Adrenal gland (tissue), 9 donors: ENCODE measurements at regions not wholly inside any gene's neighbourhood (a gene's known extent, or its start where the extent isn't known, plus 50 kb on each side); places are given as distances from the start of the nearest gene placed in this dataset.

ENCODE experiments used
- DNase-seq, 7 donors: peaks; one replicate each; pipeline ENCODE4 v3.0.0-alpha.2; 2019 to 2020
- H3K27ac ChIP-seq, 5 donors: fragments of 200-600 bp; sonication (generic) in 4 of 5; 1 replicate in 3 of 5; 2 replicates in 2 of 5; pipeline versions ENCODE4 v1.5.1 to v1.8.0; 2016 to 2020; ENCODE audit warnings: mild to moderate bottlenecking in 1 of 5
- H3K27me3 ChIP-seq: fragments of 200-600 bp; 2 replicates; pipeline ENCODE4 v1.8.0; 2021
- H3K36me3 ChIP-seq, 2 donors: fragments of 200-600 bp; replicated peaks in 1 of 2; 1 replicate in 1 of 2; 2 replicates in 1 of 2; pipeline versions ENCODE4 v1.5.1 to v1.8.0; 2018 to 2022
- H3K4me1 ChIP-seq, 2 donors: fragments of 200-600 bp; replicated peaks in 1 of 2; 1 replicate in 1 of 2; 2 replicates in 1 of 2; pipeline versions ENCODE4 v1.5.1 to v1.8.0; 2018 to 2021
- H3K4me3 ChIP-seq, 4 donors: fragments of 200-600 bp; sonication (generic) in 3 of 4; one replicate each; pipeline ENCODE4 v1.5.1; 2016 to 2018
- H3K9me3 ChIP-seq, 3 donors: fragments of 200-600 bp; sonication (generic) in 1 of 3; replicated peaks in 1 of 3; 1 replicate in 2 of 3; 2 replicates in 1 of 3; pipeline versions ENCODE4 v1.5.1 to v1.8.0; 2016 to 2021
- POLR2A ChIP-seq, 2 donors: fragments of 450-650 bp; IDR thresholded peaks; one replicate each; pipeline ENCODE4 v1.6.1; 2017; ENCODE audit warnings: antibody characterized with exemption in 2 of 2, mild to moderate bottlenecking in 2 of 2, moderate library complexity in 1 of 2
- whole genome bisulfite sequencing, 4 donors: extraction: QIAGEN DNeasy Blood & Tissue Kit in 2 of 4; methylation state at CpG; one replicate each; pipeline versions ENCODE4 v1.1.5 to v1.1.7; 2013 to 2017; 5-methylcytosine and 5-hydroxymethylcytosine counted together
- intact Hi-C, 2 donors: fragments of 100-400 bp; cut with DNase I; formaldehyde crosslinking; loops; one replicate each; pipeline versions ENCODE4 v1.14.1 to v1.15.0; 2022 to 2023
- TF ChIP-seq, protein P1 (sequence below), 6 experiments: fragments of 450-650 bp in 4 of 6; fragments of 200-600 bp in 2 of 6; sonication (generic) in 1 of 6; IDR thresholded peaks; 1 replicate in 5 of 6; 2 replicates in 1 of 6; pipeline versions ENCODE4 v1.5.1 to v1.8.0; 2016 to 2021; ENCODE audit warnings: antibody characterized with exemption in 6 of 6, mild to moderate bottlenecking in 2 of 6, moderate library complexity in 1 of 6
- donor health status: healthy with polysubstance abuse.
- donor health status: Bipolar disorder and iron deficiency.
- donor health status: DM: yes; HTN: yes; CAD: no.
- donor health status: DM: no; HTN: no; CAD: no.
- donor health status: DM: no; HTN: no; CAD: no.

DNA sequence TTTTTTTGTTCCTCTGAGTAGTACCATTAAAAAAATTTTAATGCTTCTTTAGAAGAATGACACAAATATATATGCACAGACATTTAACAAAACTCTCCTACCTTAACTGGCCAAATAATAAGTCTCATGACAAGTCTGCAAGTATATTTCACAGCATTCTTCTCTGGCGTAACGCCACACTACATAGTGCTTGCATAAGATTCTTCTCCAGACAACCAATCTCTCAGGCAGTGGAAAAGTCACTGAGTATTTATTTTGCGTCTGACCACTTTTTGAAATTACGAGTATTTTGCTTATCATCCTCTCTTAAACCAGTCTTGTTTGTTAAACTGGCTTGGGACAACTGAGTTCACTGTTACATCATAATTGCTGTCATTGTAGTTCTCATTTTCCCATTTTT is 749.2 kb downstream of the ADCYAP1 start:
- intact Hi-C loops, result no loop called here
- no peaks in the 10 kb centered on the region for H3K27me3 ChIP-seq
- 63 to 81% (median 69%) methylated on average over 4 of the region's 4 CpGs for WGBS, 4 donors
- H3K9me3 ChIP-seq, result no peaks in the 10 kb centered on the region
- TF ChIP-seq POLR2A (IDR thresholded peaks at IDR 0.05), result no peak
- TF ChIP-seq, protein P1, sequence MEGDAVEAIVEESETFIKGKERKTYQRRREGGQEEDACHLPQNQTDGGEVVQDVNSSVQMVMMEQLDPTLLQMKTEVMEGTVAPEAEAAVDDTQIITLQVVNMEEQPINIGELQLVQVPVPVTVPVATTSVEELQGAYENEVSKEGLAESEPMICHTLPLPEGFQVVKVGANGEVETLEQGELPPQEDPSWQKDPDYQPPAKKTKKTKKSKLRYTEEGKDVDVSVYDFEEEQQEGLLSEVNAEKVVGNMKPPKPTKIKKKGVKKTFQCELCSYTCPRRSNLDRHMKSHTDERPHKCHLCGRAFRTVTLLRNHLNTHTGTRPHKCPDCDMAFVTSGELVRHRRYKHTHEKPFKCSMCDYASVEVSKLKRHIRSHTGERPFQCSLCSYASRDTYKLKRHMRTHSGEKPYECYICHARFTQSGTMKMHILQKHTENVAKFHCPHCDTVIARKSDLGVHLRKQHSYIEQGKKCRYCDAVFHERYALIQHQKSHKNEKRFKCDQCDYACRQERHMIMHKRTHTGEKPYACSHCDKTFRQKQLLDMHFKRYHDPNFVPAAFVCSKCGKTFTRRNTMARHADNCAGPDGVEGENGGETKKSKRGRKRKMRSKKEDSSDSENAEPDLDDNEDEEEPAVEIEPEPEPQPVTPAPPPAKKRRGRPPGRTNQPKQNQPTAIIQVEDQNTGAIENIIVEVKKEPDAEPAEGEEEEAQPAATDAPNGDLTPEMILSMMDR (IDR thresholded peaks at IDR 0.05), result no peak
- H3K4me3 ChIP-seq, result no peak overlapping the region
- no peak overlapping the region for H3K27ac ChIP-seq
- DNase-seq, result no peak
- H3K4me1 ChIP-seq, result no peaks in the 10 kb centered on the region
- no peaks in the 10 kb centered on the region for H3K36me3 ChIP-seq

DNA sequence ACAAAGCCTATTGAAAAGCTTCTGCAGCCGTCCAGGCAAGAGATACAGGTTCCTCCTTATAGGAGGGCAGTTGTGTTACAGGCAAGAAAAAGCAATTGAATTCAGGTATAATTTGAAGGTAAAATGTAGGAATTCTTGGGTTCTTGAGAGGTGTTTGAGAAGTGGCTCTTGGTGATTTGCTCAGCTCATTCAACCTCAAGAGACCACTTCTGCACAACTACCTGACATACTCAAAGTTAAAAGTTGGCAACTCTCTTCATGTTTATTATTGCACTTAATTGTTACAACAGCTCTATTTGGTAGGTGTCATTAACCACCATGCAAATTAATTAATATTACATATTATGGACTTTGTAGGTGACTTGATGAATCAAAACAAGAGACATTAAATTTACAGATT is 753.2 kb downstream of the ADCYAP1 start:
- H3K27ac ChIP-seq, result no peak overlapping the region
- TF ChIP-seq, protein P1 (IDR thresholded peaks at IDR 0.05), result no peak
- no peak overlapping the region for H3K4me3 ChIP-seq
- H3K9me3 ChIP-seq, result no peaks in the 10 kb centered on the region
- intact Hi-C loops, result no loop called here
- no peaks in the 10 kb centered on the region for H3K36me3 ChIP-seq
- H3K27me3 ChIP-seq, result no peaks in the 10 kb centered on the region
- DNase-seq, result no peak
- H3K4me1 ChIP-seq, result no peaks in the 10 kb centered on the region
- 77 to 95% (median 87%) methylated on average over 1 of the region's 1 CpG for WGBS, 4 donors

DNA sequence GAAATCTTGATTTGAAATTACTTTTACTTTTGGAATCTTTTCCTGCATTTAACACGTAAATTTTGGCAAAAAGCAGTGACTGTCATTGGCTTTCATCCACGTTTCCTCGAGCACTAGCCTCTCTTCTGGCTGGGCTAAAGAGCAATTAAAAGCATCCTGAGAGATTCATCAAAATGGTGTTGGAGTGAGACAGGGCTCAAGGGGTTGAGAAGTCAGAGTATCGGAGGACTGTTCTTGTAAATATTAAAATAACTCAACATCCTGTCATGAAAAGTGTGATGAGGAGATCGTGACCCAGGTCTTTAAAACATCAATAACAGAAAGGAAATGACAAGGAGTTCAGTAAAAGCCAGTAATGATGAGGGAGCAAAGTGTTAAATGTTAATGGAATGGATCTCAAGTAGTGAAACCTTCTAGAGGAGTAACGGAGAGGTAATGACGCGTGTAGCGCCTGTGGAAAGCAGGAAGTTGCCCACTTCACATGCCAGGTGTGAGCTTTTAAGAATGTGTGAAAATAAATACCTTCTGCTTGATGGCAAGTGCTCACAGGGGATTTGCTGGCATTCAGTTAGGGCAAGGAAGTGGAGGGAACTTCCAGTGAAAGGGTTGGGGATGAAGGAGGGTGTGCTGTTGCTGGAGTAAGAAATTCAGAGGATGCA is 754.4 kb downstream of the ADCYAP1 start:
- H3K4me3 ChIP-seq, result no peak overlapping the region
- TF ChIP-seq, protein P1 (IDR thresholded peaks at IDR 0.05), result no peak
- TF ChIP-seq POLR2A (IDR thresholded peaks at IDR 0.05), result no peak
- H3K27ac ChIP-seq, result no peak overlapping the region
- DNase-seq, result no peak
- no peaks in the 10 kb centered on the region for H3K27me3 ChIP-seq
- no peaks in the 10 kb centered on the region for H3K36me3 ChIP-seq
- no peaks in the 10 kb centered on the region for H3K9me3 ChIP-seq
- no peaks in the 10 kb centered on the region for H3K4me1 ChIP-seq
- 35 to 48% (median 37%) methylated on average over 9 of the region's 9 CpGs for WGBS, 4 donors
- intact Hi-C loops, result no loop called here

DNA sequence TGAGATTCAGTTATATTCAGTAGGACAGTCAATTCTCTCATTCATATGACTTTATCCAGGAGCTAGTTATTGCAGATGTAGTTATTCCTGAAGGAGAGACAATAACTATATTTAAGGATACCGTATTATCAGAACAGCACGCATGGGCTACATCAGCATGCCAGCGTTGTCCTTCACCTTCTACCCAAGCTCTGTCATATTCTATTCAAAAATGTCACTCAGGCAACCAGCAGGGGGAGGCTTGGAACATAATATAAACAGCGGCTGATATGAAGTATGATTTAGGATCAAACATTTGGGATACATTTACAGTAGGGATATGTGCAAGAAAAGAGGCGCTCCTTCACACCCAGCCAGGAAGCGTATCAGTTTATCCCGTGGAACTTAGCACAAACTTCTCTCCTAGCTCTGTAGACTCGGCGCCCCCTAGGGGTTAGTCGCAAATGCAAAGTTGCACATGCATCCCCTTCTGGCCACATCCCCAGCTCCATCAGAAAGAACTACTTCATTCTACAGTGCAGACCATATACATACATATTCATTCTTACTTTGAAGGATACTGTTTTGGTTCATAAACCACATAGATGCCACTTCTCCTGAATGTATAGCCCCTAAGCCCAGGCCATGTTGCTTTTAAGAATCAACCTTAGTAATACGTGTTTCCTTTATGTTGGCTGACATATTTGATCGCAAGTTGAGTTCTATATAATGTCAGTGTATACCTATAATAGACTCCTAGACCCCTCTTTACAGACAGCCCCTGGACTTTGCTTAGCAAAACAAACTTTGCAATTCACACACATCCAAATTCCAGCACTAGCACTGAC is 759.4 kb downstream of the ADCYAP1 start:
- no peaks in the 10 kb centered on the region for H3K9me3 ChIP-seq
- peak; percentile 20 to 61 (median 33) for DNase-seq
- no peak for TF ChIP-seq POLR2A (IDR thresholded peaks at IDR 0.05)
- TF ChIP-seq, protein P1 (IDR thresholded peaks at IDR 0.05), result peak; percentile 7 to 55 (median 38)
- no peaks in the 10 kb centered on the region for H3K4me1 ChIP-seq
- no peaks in the 10 kb centered on the region for H3K36me3 ChIP-seq
- WGBS, 4 donors, result 40 to 46% (median 44%) methylated on average over 12 of the region's 12 CpGs
- intact Hi-C loops, result no loop called here
- no peak overlapping the region for H3K4me3 ChIP-seq
- no peak overlapping the region for H3K27ac ChIP-seq
- H3K27me3 ChIP-seq, result no peaks in the 10 kb centered on the region
